GM19372 (cell line): ENCODE measurements at regions not wholly inside any gene's neighbourhood (a gene's known extent, or its start where the extent isn't known, plus 50 kb on each side); places are given as distances from the start of the nearest gene placed in this dataset.
"Not testable (repeated sequence)": the region's sequence is repeated elsewhere in the genome, so short reads cannot be mapped to it uniquely, and the experiment has no call there.

ENCODE experiments used
- ATAC-seq: cut with Tn5 transposase; IDR thresholded peaks from one replicate; pipeline ENCODE4 v1.9.1; 2021; ENCODE audit warnings: mild to moderate bottlenecking, low read depth, moderate library complexity; ENCODE audit not compliant: unreplicated experiment

DNA sequence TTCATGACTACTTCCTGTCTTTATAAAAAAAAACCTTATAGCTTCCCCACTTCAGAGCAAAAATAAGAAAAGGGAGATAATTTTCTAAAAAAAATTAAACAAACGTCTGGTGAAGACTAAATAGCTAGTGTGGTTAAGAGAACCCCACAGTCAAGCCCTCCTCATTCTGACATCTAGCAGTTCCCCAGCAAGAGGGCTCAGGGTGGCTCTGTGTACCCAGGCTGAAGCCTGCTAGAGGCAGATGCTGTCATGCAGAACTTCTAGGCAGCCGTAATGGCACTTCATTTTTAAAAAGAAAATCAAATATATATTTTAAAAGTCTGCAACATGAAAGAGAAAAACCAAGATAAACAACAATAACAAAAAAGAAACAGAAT is 223.1 kb upstream of the KLF14 start:
- ATAC-seq: no peak

DNA sequence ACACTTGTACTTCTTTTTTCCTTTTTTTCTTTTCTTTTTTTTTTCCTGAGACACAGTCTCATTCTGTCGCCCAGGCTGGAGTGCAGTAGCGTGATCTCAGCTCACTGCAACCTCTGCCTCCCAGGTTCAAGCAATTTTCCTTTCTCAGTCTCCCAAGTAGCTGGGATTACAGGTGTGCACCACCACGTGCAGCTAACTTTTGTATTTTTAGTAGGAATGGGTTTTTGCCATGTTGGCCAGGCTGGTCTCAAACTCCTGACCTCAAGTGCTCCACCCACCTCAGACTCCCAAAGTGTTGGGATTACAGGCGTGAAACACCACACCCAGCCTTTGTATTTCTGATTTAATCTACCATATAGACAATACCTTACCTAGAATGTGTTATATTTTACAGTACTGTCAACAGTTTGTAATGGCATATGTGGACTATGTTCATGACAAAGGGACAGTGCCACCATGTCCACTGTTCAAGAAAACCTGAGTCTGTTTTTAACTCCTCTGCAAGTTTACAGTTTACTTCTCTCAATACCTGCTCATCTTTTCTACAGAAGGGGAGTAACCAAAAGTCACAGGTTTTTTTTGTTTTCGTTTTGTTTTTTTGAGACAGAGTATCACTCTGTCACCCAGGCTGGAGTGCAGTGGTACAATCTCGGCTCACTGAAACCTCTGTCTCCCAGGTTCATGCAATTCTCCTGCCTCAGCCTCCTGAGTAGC is 223.9 kb upstream of the KLF14 start:
- ATAC-seq: not testable (repeated sequence)

DNA sequence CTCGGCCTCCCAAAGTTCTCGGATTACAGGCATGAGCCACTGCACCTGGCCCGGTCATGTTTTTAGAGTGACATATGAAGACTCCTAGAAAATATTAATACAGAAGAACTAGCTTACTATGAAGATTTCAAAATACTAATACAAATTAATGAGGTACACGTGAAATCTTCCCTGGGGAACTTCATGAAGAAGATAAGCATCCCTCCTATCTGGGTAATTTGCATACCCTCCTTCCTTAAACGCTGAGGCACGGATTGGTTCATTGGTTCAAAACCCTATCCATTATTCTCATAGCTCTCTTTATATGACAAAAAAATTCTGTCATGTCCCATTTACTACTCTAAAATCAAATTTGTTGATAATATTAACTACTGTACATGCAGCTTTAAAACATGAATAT is 224.8 kb upstream of the KLF14 start:
- no peak for ATAC-seq

DNA sequence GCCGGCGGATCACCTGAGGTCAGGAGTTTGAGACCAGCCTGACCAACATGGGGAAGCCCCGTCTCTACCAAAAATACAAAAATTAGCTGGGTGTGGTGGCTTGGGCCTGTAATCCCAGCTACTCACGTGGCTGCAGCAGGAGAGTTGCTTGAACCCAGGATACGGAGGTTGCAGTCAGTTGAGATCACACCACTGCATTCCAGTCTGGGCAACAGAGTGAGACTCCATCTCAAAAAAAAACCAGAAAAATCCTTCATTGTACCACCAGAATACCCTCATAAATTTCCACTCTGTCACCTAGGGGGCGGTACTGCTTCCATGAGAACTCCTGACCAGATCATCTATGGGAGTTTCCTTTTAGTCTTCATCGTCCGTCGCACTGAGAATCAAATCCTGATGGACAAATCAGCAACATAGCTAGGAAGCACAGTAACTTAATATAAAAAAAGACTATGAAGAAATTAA is 225.8 kb upstream of the KLF14 start:
- ATAC-seq: no peak

DNA sequence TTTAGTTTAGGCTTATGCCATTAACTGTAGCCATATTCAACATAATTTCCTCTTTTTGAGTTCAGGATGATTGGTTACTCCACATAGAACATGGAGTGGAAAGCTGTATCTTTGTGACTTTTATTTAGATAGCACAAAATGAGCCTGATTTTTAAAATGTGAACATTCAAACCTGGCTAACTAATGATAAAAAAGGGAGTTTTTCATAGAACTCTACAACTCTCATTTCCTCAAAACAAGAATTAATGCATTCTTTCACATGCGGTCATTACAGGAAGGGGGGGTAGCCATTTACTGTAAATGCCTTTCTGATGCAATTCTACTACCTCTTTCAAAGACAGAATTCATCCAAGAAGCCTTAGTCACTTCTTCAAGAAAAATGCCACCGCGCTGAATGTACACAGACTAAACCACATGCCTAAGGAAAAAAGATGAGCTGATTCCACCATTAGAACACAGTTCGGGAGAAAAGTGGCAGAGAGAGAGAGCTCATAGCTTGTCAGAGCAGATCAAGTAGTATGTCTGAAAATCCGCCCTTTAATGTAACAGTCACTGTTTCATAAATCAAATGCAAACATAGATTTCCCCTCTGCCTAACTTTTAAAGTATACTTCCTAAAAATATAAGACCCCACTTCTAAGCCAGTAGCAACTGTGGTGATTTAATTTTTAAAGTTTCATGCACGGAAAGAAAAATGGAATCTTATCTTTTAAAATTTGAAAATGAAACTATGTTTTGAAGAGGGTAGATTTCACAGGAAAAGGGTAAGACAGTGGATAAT is 226.4 kb upstream of the KLF14 start:
- ATAC-seq: no peak

DNA sequence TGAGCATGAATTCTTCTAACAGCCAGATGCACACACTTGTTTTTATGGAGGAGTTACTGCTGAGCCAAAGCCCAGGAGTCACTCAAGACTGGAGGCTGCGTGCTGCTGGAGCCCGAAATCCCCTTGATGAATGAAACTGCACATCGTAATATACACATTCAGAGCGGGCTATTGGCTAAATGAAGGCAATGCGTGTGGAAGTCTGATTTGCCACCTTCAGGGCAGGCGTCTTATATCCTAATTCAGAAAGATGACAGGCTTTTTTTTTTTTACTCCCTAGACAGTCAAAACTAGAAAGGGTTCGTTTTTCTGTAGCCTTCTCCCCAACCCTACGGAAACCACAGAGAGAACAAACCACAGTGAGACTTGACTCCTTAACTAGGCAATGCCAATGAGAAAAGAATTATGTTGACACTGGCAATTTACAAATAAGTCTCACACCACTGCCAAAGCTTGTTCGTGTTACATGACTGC is 227.2 kb upstream of the KLF14 start:
- peak; percentile 62 for ATAC-seq

DNA sequence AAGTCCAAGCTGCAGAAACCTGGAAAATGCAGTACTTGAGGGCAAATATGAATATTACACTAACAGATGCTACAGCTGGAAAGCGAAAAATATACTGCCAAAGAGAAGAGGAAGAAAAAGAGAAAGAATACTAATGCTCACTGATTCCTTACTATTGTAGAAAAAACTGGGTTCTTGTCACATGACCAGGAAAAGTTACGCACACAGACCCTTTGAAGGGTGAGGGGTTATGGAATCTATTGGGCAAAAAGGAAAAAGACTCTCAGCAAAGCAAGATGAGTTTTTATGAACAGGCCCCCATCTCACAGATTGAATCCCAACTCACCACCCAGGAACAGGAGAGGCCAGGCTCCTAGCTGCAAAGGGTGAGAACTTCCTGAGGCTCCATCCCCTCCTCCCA is 228.1 kb upstream of the KLF14 start:
- ATAC-seq: no peak

DNA sequence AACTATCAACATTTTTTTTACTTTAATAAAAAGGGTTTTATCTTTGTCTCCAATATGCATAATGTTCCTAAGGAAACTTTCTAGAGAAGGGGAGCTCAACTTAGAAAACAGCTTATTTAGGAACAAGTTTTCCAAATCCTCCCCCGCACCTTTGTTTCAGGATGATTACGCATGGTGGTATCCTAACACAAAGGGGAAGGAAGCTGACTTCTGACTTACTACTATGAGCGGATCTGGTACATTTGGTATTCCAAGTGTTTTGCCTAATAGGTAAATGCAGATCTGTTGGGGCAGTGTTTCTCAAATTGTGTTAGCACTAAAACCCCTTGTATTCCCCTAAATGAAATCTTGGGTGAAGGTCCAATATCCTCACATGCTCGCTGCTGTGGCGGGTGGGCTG is 229.3 kb upstream of the KLF14 start:
- ATAC-seq: no peak

DNA sequence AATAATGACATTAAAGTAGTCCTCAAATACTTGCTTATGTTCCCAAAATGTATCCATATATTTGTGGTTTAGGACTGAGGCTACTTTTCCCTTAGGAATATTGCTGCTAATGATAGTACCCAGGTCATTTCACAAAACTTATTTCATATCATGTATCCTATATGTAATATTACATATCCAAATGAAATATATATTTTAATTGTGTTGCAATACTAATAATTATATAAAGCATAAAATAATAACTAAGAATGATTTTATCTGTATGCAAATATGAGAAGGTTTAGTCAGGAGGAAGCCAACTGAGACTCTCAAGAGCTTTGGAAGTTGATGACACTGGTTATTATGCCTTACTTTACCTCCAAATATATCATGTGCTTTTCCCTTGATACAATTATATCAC is 231.5 kb upstream of the KLF14 start:
- no peak for ATAC-seq

DNA sequence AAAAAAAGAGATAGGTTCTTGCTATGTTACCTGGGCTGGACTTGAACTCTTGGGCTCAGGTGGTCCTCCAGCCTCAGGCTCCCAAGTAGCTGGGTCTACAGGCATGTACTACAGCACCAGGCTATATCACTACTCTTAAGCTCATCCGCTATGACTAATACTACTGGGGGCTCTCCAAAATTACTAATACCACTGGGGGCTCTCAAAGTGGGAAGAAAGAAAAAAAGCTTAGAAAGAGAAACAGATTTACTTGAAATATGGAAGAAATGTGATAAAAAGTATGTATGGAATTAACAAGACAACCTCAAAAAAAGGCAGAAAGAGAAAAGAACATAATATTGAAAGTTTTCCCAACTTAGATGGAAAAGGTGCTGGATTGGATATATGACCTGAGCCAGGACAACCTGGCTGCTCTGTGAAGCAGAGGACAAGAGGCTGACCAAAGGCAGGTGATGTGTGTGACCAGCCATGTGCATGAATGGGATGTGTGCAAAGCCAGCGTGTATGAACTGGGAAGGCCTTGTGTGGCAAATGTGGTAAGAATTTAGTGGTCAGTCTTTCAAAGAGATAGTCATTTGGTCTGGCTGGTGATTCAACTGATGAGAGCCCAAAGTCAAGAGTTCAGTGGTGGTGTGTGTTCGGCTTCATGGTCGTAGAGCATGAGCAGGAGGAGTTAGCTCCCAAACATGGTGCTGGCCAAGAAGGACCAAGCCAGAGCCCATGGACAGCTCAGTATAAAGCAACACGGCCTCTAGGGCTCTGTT is 232.4 kb upstream of the KLF14 start:
- ATAC-seq: no peak

DNA sequence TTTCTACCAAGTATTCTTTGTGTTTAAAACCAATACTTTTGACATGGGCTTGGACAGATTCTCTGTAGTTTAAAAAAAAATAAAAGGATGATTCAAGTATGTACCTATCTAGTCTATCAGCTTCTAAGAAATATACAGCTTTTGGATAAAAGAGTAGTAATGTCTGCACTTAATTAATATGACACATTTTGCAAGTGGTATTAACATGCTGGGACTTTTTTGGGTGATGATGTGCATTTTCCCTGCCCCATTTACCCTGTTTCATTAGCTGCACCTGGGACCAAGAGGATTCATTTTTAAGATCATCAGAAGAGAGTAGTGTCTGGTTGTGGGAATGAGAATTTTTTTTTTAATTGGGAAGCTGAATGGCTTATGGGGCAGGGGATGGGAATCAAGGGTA is 236.2 kb upstream of the KLF14 start:
- no peak for ATAC-seq

DNA sequence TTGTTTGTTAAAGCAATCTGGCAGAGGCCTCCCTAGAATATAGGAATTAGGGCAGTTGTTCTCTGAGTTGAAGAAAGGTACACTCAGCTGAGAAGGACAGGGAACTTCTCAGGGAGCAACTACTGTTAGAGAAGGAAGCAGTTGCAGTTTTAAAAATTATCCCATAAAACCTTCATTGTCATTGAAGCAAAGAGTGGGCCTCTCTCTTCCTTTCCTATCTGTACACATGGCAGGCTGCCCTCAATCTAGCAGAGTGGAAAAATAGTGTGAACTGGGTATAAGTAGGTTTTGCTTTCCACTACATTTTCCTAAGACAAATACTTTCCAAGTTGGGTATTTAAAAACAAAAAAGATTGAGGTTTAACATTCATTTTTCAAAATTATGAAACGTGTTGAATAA is 236.7 kb upstream of the KLF14 start:
- no peak for ATAC-seq

DNA sequence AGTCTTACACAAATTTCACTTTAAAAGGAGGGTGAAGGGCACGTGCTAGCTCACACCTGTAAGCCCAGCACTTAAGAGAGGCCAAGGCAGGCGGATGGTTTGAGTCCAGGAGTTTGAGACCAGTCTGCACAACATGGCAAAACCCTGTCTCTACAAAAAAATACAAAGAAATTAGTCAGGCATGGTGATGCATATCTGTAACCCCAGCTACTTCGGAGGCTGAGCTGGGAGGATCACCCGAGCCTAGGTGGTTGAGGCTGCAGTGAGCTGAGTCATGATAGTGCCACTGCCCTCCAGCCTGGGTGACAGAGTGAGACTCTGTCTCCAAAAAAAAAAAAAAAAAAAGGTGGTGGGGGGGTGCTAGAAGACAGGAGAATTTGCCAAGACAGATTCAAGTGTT is 237.3 kb upstream of the KLF14 start:
- no peak for ATAC-seq

DNA sequence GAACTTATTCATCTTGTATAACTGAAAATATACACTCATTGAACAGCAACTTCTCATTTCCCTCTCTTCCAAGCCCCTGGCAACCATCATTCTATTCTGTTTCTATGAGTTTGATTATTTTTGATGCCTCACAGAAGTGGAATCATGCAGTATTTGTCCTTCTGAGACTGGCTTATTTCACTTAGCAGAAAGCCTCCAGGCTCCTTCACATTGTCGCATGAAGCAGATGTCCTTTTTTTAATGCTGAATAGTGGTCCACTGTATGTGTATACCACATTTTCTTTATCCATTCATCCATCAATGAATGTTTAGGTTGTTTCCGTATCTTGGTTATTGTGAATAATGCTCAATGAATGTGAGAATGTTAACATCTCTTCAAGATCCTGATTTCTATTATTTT is 238.2 kb upstream of the KLF14 start:
- ATAC-seq: no peak

DNA sequence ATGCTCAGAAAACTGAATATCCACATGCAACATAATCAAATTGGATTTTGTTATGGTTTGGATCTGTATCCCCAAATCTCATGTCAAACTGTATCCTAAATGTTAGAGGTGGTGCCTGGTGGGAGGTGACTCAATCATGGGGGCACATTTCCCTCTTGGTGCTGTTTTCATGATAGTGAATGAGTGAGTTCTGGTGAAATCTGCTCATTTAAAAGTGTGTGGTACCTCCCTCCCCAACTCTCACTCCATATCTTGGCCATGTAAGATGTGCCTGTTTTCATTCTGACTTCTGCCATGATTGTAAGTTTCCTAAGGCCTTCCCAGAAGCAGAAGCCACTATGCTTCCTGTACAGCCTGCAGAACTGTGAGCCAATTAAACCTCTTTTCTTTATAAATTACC is 239.6 kb upstream of the KLF14 start:
- ATAC-seq: no peak

DNA sequence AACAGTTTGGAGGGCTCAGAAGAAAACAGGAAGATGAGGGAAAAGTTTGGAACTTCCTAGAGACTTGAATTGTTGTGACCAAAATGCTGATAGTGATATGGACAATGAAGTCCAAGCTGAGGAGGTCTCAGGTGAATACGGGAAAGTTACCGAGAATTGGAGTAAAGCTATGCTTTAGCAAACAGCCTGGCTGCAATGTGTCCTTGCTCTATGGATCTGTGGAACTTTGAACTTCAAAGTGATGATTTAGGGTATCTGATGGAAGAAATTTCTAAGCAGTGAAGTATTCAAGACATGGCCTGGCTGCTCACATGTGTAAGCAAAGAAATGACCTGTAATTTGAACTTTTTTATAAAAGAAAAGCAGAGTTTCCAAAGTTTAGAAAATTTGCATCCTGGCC is 240.2 kb upstream of the KLF14 start:
- no peak for ATAC-seq

DNA sequence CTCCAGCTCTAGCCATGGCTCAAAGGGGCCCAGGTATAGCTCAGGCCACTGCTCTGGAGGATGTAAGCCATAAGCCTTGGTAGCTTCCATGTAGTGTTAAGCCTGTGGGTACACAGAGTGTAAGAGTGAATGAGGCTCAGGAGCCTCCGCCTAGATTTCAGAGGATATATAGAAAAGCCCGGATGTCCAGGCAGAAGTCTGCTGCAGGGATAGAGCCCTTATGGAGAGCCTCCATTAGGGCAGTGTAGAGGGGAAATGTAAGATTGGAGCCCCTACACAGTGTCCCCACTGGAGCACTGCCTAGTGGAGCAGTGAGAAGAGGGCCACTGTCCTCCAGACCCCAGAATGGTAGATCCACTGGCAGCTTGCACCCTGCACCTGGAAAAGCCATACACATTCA is 240.8 kb upstream of the KLF14 start:
- no peak for ATAC-seq

DNA sequence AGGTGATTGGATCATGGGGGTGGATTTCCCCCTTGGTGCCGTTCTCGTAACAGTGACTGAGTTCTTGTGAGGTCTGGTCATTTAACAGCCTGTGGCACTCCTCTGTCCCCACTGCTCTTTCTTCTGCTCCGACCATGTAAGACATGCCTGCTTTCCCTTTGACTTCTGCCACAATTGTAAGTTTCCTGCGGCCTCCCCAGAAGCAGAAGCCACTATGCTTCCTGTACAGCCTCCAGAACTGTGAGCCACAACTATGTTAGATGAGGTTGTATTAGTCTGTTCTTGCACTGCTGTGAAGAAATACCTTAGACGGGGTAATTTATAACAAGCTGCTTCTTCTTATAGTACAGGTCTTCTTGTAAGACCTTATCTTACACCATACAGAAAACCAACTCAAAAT is 241.7 kb upstream of the KLF14 start:
- ATAC-seq: no peak

DNA sequence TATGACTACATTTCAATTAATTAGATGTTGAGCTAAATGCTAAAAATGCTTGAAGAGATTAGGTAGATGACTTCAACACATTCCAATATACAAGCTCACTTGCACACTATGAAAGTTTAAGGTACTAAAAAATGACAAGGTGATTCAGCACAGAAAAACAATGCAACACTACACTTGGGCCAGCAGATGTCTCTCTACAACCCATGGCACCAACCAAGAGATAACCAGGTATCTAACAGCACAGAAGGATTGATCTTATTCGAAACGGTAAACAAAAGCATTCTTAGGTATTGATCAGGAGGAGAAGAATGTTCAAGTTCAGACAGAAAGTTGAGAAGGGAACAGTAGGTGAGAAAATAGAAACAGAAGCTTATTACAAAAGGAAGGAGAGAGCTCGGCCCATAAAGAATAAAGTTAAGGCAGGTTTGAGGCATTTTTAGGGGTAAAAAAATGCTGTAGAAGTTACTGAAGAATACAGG is 248.2 kb upstream of the KLF14 start:
- ATAC-seq: peak; percentile 57

DNA sequence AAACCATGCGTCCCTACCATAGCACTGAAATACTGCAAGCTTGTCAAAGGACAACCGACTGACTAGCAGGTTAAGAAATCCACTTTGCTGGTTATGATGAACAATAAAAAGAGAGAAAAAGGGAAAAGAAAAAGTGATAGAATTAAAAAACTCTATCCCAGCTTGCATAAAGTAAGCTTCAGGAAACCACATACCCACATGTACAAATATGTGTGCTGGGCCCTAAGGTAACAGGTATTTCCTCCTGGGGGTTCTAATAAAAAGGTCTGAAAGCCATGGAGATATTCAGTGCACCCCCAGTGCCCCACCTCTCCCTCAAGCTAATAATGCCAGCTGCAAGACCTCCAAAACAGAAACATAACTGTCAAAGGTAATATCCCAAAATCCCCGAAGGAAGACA is 248.6 kb upstream of the KLF14 start:
- ATAC-seq: no peak

DNA sequence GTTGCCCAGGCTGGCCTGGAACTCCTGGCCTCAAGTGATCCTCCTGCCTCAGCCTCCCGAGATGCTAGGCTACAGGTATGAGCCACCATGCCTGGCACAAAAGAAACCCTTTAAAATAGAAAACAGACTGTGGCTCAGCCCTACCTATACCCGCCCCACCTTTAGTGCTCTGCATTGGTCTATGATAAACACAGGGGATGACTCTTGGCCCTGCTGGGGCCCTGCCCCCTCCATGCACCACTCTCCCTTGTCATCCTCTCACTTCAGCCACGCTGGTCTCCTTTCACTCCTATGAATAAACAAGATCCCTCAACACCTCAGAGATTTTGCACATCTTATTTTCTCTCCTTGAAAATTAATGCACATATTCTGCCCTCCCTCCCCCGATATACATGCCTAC is 251.4 kb upstream of the KLF14 start:
- ATAC-seq: no peak
